ENCODE measurements at regions not wholly inside any gene's neighbourhood (a gene's known extent, or its start where the extent isn't known, plus 50 kb on each side); places are given as distances from the start of the nearest gene placed in this dataset.
A peak's percentile ranks its signal among the peaks of the same experiment; 100 is the strongest.

- TF ChIP-seq STAT1 (IDR thresholded peaks at IDR 0.05; ENCODE audit: unreplicated experiment) (no peak), POLR2AphosphoS5 (IDR thresholded peaks at IDR 0.05; ENCODE audit: low read depth) (no peak), EZH2phosphoT487 (IDR thresholded peaks at IDR 0.05; ENCODE audit: unreplicated experiment) (no peak), ZNF331 (CRISPR knock-in tag; IDR thresholded peaks at IDR 0.05; ENCODE audit: low read depth) (no peak), ZNF114 (CRISPR knock-in tag; IDR thresholded peaks at IDR 0.05) (no peak), NANOG (IDR thresholded peaks at IDR 0.05; ENCODE audit: borderline replicate concordance) (no peak), JUNB (IDR thresholded peaks at IDR 0.05; ENCODE audit: unreplicated experiment) (no peak), EZH2 (IDR thresholded peaks at IDR 0.05; ENCODE audit: low read depth, unreplicated experiment) (no peak)
- TF ChIP-seq, protein P1, sequence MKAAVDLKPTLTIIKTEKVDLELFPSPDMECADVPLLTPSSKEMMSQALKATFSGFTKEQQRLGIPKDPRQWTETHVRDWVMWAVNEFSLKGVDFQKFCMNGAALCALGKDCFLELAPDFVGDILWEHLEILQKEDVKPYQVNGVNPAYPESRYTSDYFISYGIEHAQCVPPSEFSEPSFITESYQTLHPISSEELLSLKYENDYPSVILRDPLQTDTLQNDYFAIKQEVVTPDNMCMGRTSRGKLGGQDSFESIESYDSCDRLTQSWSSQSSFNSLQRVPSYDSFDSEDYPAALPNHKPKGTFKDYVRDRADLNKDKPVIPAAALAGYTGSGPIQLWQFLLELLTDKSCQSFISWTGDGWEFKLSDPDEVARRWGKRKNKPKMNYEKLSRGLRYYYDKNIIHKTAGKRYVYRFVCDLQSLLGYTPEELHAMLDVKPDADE (IDR thresholded peaks at IDR 0.05), result no peak
- TF ChIP-seq, protein P2, sequence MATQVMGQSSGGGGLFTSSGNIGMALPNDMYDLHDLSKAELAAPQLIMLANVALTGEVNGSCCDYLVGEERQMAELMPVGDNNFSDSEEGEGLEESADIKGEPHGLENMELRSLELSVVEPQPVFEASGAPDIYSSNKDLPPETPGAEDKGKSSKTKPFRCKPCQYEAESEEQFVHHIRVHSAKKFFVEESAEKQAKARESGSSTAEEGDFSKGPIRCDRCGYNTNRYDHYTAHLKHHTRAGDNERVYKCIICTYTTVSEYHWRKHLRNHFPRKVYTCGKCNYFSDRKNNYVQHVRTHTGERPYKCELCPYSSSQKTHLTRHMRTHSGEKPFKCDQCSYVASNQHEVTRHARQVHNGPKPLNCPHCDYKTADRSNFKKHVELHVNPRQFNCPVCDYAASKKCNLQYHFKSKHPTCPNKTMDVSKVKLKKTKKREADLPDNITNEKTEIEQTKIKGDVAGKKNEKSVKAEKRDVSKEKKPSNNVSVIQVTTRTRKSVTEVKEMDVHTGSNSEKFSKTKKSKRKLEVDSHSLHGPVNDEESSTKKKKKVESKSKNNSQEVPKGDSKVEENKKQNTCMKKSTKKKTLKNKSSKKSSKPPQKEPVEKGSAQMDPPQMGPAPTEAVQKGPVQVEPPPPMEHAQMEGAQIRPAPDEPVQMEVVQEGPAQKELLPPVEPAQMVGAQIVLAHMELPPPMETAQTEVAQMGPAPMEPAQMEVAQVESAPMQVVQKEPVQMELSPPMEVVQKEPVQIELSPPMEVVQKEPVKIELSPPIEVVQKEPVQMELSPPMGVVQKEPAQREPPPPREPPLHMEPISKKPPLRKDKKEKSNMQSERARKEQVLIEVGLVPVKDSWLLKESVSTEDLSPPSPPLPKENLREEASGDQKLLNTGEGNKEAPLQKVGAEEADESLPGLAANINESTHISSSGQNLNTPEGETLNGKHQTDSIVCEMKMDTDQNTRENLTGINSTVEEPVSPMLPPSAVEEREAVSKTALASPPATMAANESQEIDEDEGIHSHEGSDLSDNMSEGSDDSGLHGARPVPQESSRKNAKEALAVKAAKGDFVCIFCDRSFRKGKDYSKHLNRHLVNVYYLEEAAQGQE (IDR thresholded peaks at IDR 0.05; ENCODE audit: unreplicated experiment), result no peak
These were observed 132.0 kb upstream of the JAG1 start (continued) for GRCh38 chr20:10805764-10806163.

GRCh38 chr20:10806539-10806938 is 132.7 kb upstream of the JAG1 start:
- Histone ChIP-seq H3F3A (replicated peaks; ENCODE audit: low read depth) (no peaks in the 10 kb centered on the region), H2AFZ (no peak overlapping the region), H4K20me1 (replicated peaks; ENCODE audit: insufficient read depth) (no peaks in the 10 kb centered on the region), H3K4me2 (0 out of 2 replicates have a peak overlapping the region, but pooled peaks have one; percentile 24), H3K4me1 (ENCODE audit: insufficient read depth) (peaks cover 8% of the 10 kb centered on the region), H3K79me2 (replicated peaks; ENCODE audit: insufficient read depth) (no peaks in the 10 kb centered on the region), H3K4me3 (no peak overlapping the region), H3K27me3 (ENCODE audit: insufficient read depth) (no peaks in the 10 kb centered on the region), H3K27ac (ENCODE audit: low read depth) (no peak overlapping the region), H3K36me3 (ENCODE audit: insufficient read depth) (no peaks in the 10 kb centered on the region), H3K9me2 (ENCODE audit: insufficient read depth) (peaks cover 17% of the 10 kb centered on the region)
- Mint-ChIP-seq H3K9me3 (no peaks in the 10 kb centered on the region), H3K36me3 (ENCODE audit: low read depth) (no peaks in the 10 kb centered on the region), H3K4me3 (no peak overlapping the region), H3K27ac (no peak overlapping the region), H3K27me3 (ENCODE audit: insufficient read depth, low read depth, poor library complexity) (no peaks in the 10 kb centered on the region), H3K4me1 (peaks cover 9% of the 10 kb centered on the region; the same call in 2 of the 3 replicates)
- DNase-seq (ENCODE audit: low spot score) (no peak), ATAC-seq (no peak; the same call in 1 of the 3 replicates)
- TF ChIP-seq ZNF331 (CRISPR knock-in tag; IDR thresholded peaks at IDR 0.05; ENCODE audit: low read depth), result no peak
- no peak for TF ChIP-seq CTCF (conservative IDR thresholded peaks at IDR 0.05; ENCODE audit: low read depth in 2 of 2)
- TF ChIP-seq EZH2 (IDR thresholded peaks at IDR 0.05; ENCODE audit: low read depth, unreplicated experiment), result no peak

All from GM23338 (cell line).